NCI-H345 treated with DMSO at 0.1 percent for 48 hours (cell line): ENCODE measurements at regions not wholly inside any gene's neighbourhood (a gene's known extent, or its start where the extent isn't known, plus 50 kb on each side); places are given as distances from the start of the nearest gene placed in this dataset.

Source experiments
- DNase-seq: peaks from one replicate; lab custom pipeline; 2025; ENCODE audit not compliant: unreplicated experiment; lab: John Stamatoyannopoulos, UW

DNA sequence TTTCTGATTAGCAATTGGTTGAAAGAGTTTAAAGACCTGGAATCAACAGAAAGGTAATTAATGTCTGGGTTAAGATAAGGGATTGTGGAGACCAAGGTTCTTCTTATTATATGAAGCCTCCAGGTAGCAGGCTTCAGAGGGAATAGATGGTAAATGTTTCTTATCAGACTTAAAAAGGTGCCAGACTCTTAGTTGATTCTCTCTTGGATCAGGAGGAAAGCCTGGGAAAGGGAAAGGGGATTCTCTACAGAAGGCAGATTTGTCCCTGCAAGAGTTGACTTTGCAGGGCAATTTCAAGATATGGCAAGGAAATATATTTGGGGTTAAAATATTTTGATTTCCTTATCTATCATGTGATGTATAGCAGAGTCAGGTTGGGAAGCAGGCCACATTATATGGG is 153.1 kb upstream of the ARL4C start:
- no peak for DNase-seq

DNA sequence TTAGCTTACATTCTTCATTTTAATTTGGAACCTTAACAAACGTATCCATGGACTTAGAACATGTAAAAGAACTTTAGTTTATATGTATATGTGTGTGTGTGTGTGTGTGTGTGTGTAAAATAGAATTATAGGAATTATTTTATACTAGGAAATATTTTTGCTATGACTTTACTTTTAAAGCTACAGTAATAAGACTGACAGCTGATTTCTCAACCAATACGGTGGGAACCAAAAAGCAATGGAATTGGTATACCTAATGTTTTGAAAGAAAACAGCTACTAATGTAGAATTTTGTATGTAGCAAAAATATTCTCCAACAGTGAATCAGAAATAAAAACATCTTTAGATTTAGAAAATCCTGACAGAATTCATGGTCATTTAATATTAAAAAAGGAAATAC is 146.5 kb upstream of the ARL4C start:
- no peak for DNase-seq

DNA sequence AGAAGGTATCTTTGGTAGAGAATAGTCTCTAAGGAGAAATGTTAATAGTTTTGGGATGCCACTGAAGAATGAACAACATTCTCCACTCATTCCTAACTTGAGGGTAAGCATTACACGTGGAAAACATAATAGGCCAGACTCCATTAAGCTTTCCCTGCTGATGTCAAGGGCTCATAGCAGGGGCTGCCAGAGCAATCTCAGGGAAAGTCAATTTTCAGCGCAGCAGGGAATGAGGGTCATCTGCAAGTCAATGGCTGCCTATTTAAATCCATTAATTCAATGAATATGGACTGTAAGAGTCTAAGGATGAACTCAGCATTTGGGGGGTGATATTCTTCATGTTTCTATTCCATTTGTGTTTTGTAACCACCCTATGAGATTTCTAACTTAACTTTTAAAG is 144.2 kb upstream of the ARL4C start:
- DNase-seq = no peak

DNA sequence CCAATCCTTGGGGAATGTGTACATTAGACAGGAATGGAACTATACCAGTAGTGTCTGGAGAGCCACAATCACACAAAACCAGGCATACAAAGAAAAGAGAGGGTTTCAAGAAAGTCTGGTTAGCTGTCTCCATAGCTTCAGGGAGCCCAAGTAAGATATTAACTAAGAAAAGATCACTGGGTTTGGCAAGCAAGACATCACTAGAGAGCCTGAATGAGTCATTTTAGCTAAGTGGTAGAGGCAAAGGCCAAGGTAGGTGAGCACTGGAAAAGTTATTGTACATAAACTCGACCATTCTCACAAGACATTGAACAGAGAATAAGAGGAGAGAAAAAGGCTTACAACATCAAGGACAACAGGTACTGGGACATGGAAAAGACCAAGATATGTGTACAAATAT is 143.8 kb upstream of the ARL4C start:
- no peak for DNase-seq

- no peak for DNase-seq
Measured at GRCh38 chr2:234638966-234639365, 142.1 kb upstream of the ARL4C start.

- DNase-seq = no peak
Measured at GRCh38 chr2:234635284-234635683, 138.4 kb upstream of the ARL4C start.

DNA sequence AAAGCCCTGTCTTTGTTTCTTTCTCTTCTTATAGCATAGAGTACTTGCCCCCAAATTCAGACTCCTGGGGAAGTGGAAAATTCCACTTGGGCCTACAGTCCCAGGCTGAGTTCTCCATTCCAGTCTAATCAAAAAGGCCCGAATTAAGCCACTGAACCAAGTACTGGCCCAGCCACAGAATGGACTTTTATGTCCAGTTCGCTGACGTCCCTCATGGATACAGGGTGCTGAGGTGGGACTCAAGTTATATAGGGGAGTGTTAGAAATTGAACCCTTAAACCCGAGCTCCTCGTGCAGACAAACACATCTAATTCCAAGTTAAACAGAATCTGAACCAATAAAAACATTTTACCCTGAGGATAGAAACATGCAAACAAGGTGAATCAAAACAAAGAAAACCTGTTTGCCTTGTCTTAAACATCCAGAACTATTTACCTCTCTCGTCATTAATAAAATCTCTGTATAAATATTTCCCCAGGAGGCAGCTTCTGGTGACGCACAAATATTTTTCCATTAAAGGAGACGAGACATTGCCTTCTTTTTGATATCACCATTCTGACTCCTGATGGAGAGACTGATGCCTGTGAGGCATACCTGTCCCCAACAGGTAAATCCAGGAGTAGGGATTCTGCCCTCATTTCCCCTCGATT is 136.8 kb upstream of the ARL4C start:
- DNase-seq = no peak

DNA sequence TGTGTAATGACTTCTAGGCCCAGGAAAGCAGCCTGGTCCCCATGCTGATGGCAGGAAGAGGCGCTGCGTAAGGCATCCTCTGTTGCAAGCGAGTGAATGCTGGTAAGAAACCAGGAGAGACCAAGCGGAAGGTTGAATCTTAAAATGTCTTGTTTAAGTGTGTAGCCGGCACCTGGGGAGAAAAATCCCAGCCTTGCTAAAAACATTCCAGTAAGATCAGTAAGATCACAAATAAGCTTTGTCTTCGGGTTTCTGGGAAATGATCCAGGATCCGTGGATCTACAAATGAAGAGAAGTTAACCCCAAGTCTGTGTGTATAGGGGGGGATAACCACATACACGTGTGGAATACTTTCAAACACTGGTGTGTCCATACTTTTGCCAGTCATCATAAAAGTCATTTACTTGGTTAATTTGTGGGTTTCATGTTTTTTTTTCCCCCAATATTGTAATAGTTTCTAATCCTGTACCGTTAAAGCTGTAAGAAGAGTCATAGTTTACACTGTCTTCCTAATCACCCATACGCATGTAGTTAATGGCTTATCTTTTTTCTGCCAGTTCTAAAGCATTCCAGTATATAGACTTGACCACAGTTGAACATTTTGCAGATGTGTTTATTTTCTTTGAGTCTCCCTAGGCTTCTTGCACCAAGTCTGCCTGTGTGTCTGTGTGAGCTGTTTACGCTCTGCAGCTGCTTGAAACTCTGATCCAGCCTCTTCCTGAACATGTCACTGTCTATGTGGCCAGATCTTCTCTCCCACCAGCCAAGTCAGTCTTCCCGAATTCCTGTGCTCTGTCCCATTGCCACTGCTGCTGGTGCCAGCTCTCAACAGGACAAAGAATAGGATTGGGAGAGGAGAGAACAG is 135.9 kb upstream of the ARL4C start:
- no peak for DNase-seq

- DNase-seq = no peak
Measured at GRCh38 chr2:234631646-234632514, 135.0 kb upstream of the ARL4C start.

GRCh38 chr2:234630801-234631261 is 133.9 kb upstream of the ARL4C start:
- DNase-seq = no peak

- DNase-seq = no peak
Measured at GRCh38 chr2:234629596-234629995, 132.7 kb upstream of the ARL4C start.

DNA sequence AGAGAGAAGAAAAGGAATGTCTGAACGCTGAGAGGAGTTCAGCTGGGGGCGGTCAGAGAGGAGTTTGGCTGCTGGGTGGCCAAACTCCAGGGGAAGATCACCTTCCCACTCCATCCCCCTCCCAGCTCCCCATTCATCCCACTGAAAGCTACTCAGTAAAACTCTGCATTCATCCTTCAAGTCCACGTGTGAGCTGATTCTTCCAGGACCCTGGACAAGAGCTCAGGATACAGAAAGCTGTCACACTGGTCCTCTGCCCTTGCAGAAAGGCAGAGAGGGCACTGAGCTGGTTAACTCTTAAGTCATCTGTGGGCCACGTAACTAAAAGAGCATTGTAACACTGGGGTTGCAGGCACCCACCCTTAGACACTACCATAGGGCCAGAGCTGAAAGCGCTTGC is 132.1 kb upstream of the ARL4C start:
- DNase-seq = no peak

DNA sequence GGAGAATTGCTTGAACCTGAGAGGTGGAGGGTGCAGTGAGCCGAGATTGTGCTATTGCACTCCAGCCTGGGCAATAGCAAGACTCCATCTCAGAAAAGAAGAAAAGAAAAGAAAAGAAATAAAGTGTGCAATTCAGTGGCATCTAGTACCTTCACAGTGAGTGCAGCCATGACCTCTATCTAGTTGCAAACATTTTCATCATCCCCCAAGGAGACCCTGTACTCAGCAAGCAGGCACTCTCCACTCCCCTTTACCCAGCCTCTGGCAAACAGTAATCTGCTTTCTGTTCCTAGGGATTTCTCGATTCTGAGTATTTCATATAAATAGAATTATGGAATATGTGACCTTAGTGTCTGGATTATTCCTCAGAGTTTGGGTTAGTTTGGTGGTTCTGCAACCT is 130.4 kb upstream of the ARL4C start:
- DNase-seq = no peak

DNA sequence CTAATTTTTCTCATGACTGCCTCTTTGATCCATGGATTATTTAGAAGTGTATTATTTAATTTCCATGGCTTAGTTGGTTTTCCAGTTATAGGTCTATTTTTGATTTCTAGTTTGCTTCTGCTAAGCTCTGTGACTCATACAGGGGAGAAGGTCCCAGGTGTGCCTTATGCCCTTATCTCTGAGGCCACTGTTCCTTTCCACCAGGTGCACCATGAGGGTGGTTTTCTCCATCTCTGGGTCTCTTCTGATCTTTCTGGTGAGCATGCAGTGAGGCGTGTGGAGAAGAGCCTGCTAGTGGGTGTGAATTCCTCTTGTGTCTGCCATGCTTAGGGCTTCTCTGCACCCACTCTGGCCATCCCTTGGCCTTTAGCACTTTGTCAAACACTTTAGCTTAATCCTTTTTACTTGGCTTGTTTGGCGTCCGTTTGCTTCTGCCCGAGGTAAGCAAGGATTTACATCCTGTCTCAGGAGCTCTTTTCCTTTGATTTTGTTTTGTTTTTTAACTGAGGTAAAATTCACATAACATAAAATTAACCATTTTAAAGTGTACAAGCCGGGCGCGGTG is 129.8 kb upstream of the ARL4C start:
- DNase-seq = no peak

GRCh38 chr2:234625626-234626250 is 128.9 kb upstream of the ARL4C start:
- DNase-seq = no peak

GRCh38 chr2:234623521-234623991 is 126.7 kb upstream of the ARL4C start:
- DNase-seq = no peak

GRCh38 chr2:234621120-234621519 is 124.2 kb upstream of the ARL4C start:
- no peak for DNase-seq

- no peak for DNase-seq
Measured at GRCh38 chr2:234620018-234620417, 123.1 kb upstream of the ARL4C start.

DNA sequence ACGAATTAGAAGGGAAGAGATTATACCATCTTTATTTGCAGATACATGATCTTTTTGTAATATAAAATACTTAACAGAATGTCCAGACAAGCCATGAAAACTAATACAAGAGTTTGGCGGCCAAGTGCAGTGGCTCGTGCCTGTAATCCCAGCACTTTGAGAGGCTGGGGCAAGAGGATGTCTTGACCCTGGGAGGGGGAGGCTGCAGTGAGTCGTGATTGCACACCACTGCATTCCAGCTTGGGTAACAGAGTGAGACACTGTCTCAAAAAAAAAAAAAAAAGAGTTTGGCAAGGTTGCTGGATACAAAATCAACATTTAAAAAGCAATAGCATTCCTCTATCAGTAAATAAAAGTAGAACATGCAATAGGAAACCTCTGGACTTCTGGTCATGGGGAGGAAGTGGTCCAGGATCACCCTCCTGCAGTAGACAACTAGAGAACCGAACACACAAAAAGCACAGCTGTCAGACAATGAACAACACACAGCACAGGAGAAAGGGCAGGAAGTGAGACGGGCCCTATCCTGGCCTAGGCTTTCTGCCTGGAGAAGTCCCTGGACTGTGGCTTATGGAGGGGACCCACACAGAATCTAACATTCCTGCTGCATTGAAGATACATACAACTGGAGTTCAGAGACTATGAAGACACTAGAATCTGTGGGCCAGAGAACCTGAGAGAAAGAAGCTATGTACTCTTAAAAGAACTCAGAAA is 118.9 kb upstream of the ARL4C start:
- DNase-seq = no peak

DNA sequence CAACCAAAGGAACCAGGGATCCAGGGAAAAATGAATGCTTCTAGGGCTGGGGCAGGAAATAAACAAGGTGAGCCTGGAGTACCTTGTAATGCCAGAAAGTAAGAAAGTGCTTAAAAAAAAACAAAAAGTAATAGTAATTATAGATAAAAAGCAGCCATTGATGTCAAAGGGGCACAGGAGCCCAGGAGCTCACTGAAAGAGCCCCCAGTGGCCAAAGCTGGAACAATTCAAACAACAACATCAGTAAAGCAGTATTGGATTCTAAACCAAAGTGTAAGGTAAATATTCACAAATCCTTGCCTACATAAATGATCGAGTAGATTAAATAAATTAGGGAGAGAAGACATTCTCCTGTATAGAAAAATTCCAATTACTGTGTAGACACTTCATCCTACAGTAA is 114.3 kb upstream of the ARL4C start:
- no peak for DNase-seq
